CD8-positive, alpha-beta memory T cell (primary cell): ENCODE measurements at regions not wholly inside any gene's neighbourhood (a gene's known extent, or its start where the extent isn't known, plus 50 kb on each side); places are given as distances from the start of the nearest gene placed in this dataset.

ENCODE experiments used
- CTCF ChIA-PET: fragments of 350-600 bp; sonication (Branson Sonifier 250); formaldehyde crosslinking; loops from one replicate; lab custom pipeline; 2021; ENCODE audit warnings: antibody characterized with exemption; lab: Charles Lee
- POLR2A ChIA-PET: fragments of 350-600 bp; sonication (Branson Sonifier 250); formaldehyde crosslinking; loops from one replicate; lab custom pipeline; 2021; ENCODE audit warnings: antibody characterized with exemption; lab: Charles Lee
- DNase-seq, 5 donors: peaks; one replicate each; pipeline versions ENCODE4 v3.0.0 to v3.0.0-alpha.2; 2020 to 2022; ENCODE audit warnings: mixed read lengths in 1 of 5
- H3K27ac ChIP-seq: one replicate; pipeline ENCODE4 v1.7.0; 2013; ENCODE audit warnings: low read depth, mild to moderate bottlenecking, low read length, moderate library complexity
- H3K27me3 ChIP-seq: 2 replicates; pipeline ENCODE4 v1.7.0; 2013; ENCODE audit warnings: low read length, mild to moderate bottlenecking; ENCODE audit not compliant: insufficient read depth, poor library complexity, severe bottlenecking
- H3K36me3 ChIP-seq: 2 replicates; pipeline ENCODE4 v1.7.0; 2013; ENCODE audit warnings: mild to moderate bottlenecking, low read length, moderate library complexity; ENCODE audit not compliant: insufficient read depth
- H3K4me1 ChIP-seq: 2 replicates; pipeline ENCODE4 v1.7.0; 2013; ENCODE audit warnings: mild to moderate bottlenecking, low read length, moderate library complexity; ENCODE audit not compliant: insufficient read depth
- H3K4me3 ChIP-seq: 2 replicates; pipeline ENCODE4 v1.7.0; 2013; ENCODE audit warnings: mild to moderate bottlenecking, low read length
- H3K9me3 ChIP-seq: 2 replicates; pipeline ENCODE4 v1.7.0; 2013; ENCODE audit warnings: mild to moderate bottlenecking, low read length
- H3K27ac Mint-ChIP-seq, 8 donors: one replicate each; pipeline ENCODE4 v1.8.0; 2020 to 2021; ENCODE audit warnings: mixed read lengths in 8 of 8, mild to moderate bottlenecking in 6 of 8, inconsistent platforms in 3 of 8, moderate library complexity in 3 of 8
- H3K27me3 Mint-ChIP-seq, 2 donors: one replicate each; pipeline ENCODE4 v1.8.0; 2020 to 2021; ENCODE audit warnings: mixed read lengths in 2 of 2, mild to moderate bottlenecking in 1 of 2, moderate library complexity in 1 of 2
- H3K36me3 Mint-ChIP-seq, 3 donors: one replicate each; pipeline ENCODE4 v1.8.0; 2020 to 2021; ENCODE audit warnings: mixed read lengths in 3 of 3, inconsistent platforms in 1 of 3, mild to moderate bottlenecking in 1 of 3
- H3K4me1 Mint-ChIP-seq, 3 donors: one replicate each; pipeline ENCODE4 v1.8.0; 2020 to 2021; ENCODE audit warnings: mixed read lengths in 3 of 3, inconsistent platforms in 1 of 3, mild to moderate bottlenecking in 1 of 3
- H3K4me3 Mint-ChIP-seq, 7 donors: one replicate each; pipeline ENCODE4 v1.8.0; 2020 to 2021; ENCODE audit warnings: mixed read lengths in 7 of 7, mild to moderate bottlenecking in 6 of 7, moderate library complexity in 4 of 7, inconsistent platforms in 2 of 7
- H3K9me3 Mint-ChIP-seq, 5 donors: one replicate each; pipeline ENCODE4 v1.8.0; 2020 to 2022; ENCODE audit warnings: mixed read lengths in 5 of 5, mild to moderate bottlenecking in 3 of 5, moderate library complexity in 2 of 5, inconsistent platforms in 1 of 5

DNA sequence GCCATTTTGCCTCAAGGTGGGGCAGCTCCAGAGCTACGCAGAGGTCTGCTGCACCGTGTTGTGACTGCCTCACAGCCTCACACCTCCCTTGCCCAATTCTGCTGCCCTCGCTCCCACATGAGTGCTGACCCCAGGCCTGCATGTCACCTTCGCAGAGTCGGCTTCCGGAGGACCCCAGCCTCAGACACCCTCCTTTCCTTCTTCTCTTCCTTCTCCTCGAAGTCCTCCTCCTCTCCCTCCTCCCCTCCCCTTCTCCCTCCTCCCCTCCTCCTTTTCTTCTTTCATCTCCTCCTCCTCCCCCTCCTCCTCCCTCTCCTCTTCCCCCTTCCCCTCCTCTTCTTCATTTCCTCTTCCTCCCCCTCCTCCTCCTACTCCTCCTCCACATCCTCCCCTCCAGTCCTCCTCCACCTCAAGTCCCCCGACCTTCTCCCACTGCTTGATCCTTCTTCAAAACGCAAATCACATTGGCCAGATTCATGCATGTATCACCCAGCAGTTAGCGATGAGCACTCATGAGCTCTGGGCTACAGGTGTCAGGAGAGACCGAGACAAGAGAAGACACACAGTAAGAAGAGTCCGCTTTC lies 243.8 kb downstream of the RBFOX3 start:
- Histone ChIP-seq H3K36me3 (no peaks in the 10 kb centered on the region), H3K27ac (no peak overlapping the region), H3K4me3 (no peak overlapping the region), H3K4me1 (no peaks in the 10 kb centered on the region), H3K9me3 (no peaks in the 10 kb centered on the region), H3K27me3 (no peaks in the 10 kb centered on the region)
- no peak overlapping the region for H3K4me3 Mint-ChIP-seq
- POLR2A ChIA-PET, result no interaction called here
- no peaks in the 10 kb centered on the region for H3K36me3 Mint-ChIP-seq
- CTCF ChIA-PET, result no interaction called here
- peaks cover 7 to 24% of the 10 kb centered on the region in 2 donors for H3K27me3 Mint-ChIP-seq
- no peaks in the 10 kb centered on the region for H3K4me1 Mint-ChIP-seq
- no peaks in the 10 kb centered on the region for H3K9me3 Mint-ChIP-seq
- DNase-seq, result peak in 1 of 5 donors; percentile 30
- no peak overlapping the region for H3K27ac Mint-ChIP-seq

DNA sequence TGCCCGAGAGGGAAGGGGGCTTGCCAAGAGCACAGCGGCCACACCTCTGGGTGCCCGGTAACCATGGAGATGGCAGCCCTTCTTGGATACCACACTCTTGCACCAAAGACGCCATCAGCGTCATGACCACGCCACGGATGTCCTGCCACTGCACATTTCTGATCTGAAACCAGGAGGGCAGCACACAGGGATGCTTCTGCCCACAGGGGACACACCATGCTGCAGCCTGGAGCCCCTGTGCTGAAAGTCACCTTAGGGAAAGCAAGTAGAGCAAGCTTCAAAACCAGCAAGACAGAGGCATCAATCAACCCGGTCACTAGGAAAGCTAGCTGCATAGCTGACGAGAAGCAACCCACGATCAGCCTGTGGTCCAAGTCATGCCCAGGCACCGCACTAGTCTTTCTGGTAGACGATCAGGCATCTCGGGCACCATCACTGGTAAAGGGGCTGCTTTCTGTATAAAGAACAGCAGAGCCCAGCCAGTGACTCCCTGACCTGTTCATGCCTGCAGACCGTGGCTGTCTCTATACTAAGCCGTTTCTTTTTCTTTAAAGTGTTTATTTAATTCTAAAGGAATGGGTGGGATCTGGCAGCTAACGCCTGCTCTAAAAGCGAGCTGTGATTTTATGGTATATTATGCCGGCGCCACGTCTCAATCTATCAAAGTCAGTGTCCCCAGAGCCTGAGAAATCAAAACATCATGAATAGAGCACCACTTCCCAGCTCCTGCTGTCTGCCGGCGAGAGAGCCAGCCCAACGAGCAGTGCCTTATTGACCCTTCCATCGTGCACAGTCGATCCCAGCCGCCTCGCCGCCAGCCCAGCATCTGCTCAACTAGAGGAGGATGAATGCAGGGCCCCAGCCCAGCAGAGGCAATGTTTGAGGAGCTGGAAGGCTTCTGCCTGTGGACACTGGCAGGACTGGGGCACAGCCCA lies 244.7 kb downstream of the RBFOX3 start:
- Histone ChIP-seq H3K4me1 (no peaks in the 10 kb centered on the region), H3K27me3 (no peaks in the 10 kb centered on the region), H3K9me3 (no peaks in the 10 kb centered on the region), H3K27ac (no peak overlapping the region), H3K4me3 (no peak overlapping the region), H3K36me3 (no peaks in the 10 kb centered on the region)
- H3K36me3 Mint-ChIP-seq, result no peaks in the 10 kb centered on the region
- H3K27me3 Mint-ChIP-seq, result peaks cover 2 to 29% of the 10 kb centered on the region in 2 donors
- H3K4me1 Mint-ChIP-seq, result no peaks in the 10 kb centered on the region
- DNase-seq, result peak in 1 of 5 donors; percentile 33
- CTCF ChIA-PET, result no interaction called here
- POLR2A ChIA-PET, result no interaction called here
- H3K4me3 Mint-ChIP-seq, result no peak overlapping the region
- no peaks in the 10 kb centered on the region for H3K9me3 Mint-ChIP-seq
- H3K27ac Mint-ChIP-seq, result no peak overlapping the region

DNA sequence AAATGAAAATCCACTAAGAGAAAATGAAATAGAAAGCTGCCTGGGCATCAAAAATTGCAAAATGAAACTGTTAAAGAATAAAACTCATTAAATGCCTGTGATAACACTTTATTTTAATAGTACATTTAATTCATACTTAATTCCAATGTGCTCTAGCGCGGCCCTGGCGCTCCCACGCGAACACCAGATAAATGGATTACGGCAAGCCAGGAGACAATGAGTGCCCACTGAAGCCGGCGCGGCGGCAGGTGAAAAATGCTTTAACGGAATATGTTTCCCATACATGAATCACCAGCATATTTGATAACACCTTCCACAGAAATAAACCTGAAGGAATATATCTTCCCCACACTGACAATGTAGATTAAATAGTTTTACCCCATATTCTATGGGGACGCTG lies 245.5 kb downstream of the RBFOX3 start:
- DNase-seq, result peak in 1 of 5 donors; percentile 5
- ChIA-PET CTCF (no interaction called here), POLR2A (no interaction called here)
- Histone ChIP-seq H3K27ac (no peak overlapping the region), H3K36me3 (no peaks in the 10 kb centered on the region), H3K4me3 (no peak overlapping the region), H3K27me3 (no peaks in the 10 kb centered on the region), H3K9me3 (no peaks in the 10 kb centered on the region), H3K4me1 (no peaks in the 10 kb centered on the region)
- Mint-ChIP-seq H3K27ac (no peak overlapping the region), H3K4me3 (no peak overlapping the region), H3K9me3 (no peaks in the 10 kb centered on the region), H3K27me3 (peaks cover 3 to 32% of the 10 kb centered on the region in 2 donors), H3K4me1 (no peaks in the 10 kb centered on the region), H3K36me3 (no peaks in the 10 kb centered on the region)

DNA sequence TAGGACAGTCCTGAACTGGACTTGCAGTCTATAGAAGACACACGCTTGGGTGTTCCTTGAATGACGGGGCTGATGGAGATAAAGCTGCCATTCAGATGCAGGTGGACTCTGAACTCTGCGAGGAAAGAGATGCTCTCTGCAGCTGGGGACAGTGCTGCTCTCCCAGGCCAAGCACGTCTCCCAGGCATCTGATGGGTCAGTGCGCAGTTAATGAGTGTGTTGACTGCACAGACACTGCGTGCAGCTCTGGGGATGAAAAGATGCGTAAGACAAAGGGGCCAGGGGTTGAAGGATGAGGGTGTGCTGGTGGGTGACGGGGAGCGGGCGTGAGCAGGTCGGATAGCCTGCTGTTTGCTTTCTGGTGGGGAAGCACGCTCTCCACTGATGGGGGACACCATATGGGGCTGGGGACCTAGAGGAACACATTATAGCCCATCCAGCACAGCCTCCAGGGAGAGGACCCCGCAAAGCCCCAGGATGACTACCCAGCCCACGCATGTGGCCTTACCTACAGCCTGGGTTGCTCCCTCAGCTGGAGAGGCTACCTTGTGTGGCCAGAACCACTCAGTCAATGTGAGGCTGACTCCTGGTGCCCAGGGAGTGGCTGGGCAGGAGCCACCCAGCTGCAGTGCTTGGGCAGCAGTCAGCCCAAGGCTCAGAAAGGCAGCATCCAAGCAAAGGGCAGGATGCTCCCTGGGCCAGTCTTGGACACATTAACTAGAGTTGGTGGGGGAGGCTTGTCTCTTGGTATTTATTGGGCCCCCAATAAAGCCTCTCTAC lies 246.3 kb downstream of the RBFOX3 start:
- H3K27ac Mint-ChIP-seq, result no peak overlapping the region
- Histone ChIP-seq H3K9me3 (no peaks in the 10 kb centered on the region), H3K4me1 (no peaks in the 10 kb centered on the region), H3K27me3 (no peaks in the 10 kb centered on the region), H3K27ac (no peak overlapping the region), H3K36me3 (no peaks in the 10 kb centered on the region), H3K4me3 (no peak overlapping the region)
- no peaks in the 10 kb centered on the region for H3K9me3 Mint-ChIP-seq
- H3K4me1 Mint-ChIP-seq, result no peaks in the 10 kb centered on the region
- ChIA-PET POLR2A (no interaction called here), CTCF (no interaction called here)
- peaks cover 6 to 36% of the 10 kb centered on the region in 2 donors for H3K27me3 Mint-ChIP-seq
- no peak overlapping the region for H3K4me3 Mint-ChIP-seq
- peak in 1 of 5 donors; percentile 30 for DNase-seq
- no peaks in the 10 kb centered on the region for H3K36me3 Mint-ChIP-seq

DNA sequence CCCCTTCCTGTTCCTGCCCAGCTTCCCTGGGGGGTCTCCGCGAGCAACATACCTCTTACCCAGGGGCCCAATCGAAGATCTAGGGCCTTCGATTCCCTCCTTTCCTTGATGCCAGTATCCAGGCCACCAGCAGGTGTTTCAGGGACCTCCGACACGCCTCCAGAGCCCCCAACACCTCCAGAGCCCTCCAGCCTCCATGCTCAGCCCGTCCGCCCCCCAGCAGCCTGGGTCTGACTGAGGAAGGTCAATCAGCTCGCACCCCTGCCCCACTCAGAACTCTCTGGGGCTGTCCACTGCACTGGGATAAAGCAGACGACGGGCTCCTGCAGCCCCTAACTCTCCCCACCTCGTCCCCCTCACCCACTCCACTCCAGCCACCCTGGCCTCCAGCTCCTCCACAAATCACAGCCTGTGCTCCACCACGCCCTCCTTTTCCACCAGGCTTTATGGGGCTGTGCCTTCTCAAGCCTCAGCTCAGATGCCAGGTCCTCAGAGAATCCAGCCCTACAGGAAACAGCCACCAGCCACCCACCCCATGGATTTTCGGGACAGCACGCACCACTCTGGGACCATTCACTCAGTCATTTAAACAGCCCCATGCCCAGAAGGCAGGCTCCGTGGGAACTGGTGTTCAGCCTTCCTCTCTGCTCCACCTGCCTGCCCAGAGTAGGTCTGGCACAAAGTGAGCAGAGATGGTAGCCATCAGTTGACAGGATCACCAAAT lies 247.1 kb downstream of the RBFOX3 start:
- H3K27me3 Mint-ChIP-seq, result peaks cover 6 to 38% of the 10 kb centered on the region in 2 donors
- H3K9me3 Mint-ChIP-seq, result no peaks in the 10 kb centered on the region
- H3K36me3 ChIP-seq, result no peaks in the 10 kb centered on the region
- ChIA-PET POLR2A (no interaction called here), CTCF (no interaction called here)
- no peaks in the 10 kb centered on the region for H3K9me3 ChIP-seq
- no peaks in the 10 kb centered on the region for H3K36me3 Mint-ChIP-seq
- no peaks in the 10 kb centered on the region for H3K4me1 Mint-ChIP-seq
- H3K4me3 Mint-ChIP-seq, result peak overlapping the region in 1 of 7 donors; percentile 63
- no peaks in the 10 kb centered on the region for H3K4me1 ChIP-seq
- peak in 1 of 5 donors; percentile 12 for DNase-seq
- no peak overlapping the region for H3K4me3 ChIP-seq
- no peak overlapping the region for H3K27ac ChIP-seq
- no peaks in the 10 kb centered on the region for H3K27me3 ChIP-seq
- no peak overlapping the region for H3K27ac Mint-ChIP-seq

DNA sequence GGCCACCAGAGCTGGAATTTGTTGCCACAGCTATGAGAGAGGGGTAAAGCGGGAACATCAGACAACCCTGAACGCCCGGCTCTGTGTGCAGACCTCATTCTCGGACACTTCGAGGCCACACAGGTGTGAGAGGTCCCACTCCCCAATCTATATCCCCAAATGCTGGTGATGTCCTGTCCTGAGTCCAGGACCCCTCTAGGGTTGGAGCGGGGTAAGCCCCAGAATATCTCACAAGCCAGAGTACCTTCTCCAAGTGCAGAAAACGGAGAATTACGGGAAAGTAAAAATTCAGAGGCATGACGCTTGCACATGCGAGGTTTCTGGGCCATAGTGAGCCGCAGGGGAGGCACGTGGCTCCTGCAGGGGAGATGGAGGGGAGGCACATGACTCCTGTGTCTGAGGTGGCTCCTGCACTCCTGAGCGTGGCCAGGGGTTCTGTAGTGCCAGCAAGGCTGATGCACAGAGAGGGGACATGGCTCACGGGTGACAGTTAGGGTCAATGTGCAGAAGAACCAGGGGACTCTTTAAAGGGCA lies 248.0 kb downstream of the RBFOX3 start:
- Mint-ChIP-seq H3K27ac (no peak overlapping the region), H3K9me3 (no peaks in the 10 kb centered on the region), H3K4me3 (no peak overlapping the region), H3K4me1 (no peaks in the 10 kb centered on the region), H3K27me3 (peaks cover 6 to 39% of the 10 kb centered on the region in 2 donors), H3K36me3 (no peaks in the 10 kb centered on the region)
- peak in 1 of 5 donors; percentile 22 for DNase-seq
- H3K27me3 ChIP-seq, result no peaks in the 10 kb centered on the region
- H3K9me3 ChIP-seq, result no peaks in the 10 kb centered on the region
- CTCF ChIA-PET, result no interaction called here
- POLR2A ChIA-PET, result no interaction called here
- no peaks in the 10 kb centered on the region for H3K36me3 ChIP-seq
- H3K4me1 ChIP-seq, result no peaks in the 10 kb centered on the region
- H3K4me3 ChIP-seq, result no peak overlapping the region
- H3K27ac ChIP-seq, result no peak overlapping the region

DNA sequence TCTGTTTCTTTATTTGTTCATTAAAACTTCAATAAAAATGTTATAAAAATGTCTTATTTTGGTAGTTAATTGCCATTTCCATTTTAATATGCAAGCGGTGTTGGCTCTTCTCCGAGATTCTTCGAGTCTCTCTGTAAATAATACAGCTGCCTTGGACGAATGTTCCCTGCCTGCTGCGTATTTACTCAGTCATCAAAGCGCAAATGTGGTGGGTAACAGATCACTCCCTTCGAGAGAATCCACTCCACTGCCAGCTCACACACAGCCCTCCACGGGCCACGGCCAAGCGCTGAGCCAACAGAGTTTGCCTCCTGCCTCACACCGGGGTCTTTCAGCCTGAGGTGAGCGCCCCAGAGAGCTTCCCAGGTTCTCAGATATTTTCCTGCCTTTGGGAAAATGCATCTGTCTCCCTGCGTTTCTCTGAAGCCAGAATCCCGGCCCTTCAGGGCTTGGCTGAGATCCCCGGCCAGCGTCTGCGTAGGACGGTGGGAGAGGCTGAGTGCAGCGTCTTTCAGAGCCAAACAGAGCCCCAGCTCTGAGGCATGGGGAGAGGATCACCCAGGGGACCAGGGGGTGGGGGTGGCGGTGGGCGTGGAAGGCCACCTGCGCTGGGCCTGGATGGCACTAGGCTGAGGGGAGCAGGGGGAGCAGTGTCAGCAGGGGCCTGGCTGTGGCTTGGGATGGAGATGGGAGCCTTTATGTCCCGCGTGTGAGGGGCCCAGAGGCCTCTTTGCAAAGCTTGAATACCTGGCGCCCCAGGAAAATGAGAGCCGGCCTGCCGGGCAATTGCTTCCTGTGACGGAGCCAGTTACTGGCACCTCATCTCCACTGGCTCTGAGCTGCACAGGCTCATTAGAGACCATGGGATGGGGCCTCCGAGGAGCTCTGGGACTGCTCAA lies 248.7 kb downstream of the RBFOX3 start:
- peaks cover 6 to 39% of the 10 kb centered on the region in 2 donors for H3K27me3 Mint-ChIP-seq
- H3K36me3 ChIP-seq, result no peaks in the 10 kb centered on the region
- H3K9me3 Mint-ChIP-seq, result no peaks in the 10 kb centered on the region
- ChIA-PET CTCF (no interaction called here), POLR2A (no interaction called here)
- H3K36me3 Mint-ChIP-seq, result no peaks in the 10 kb centered on the region
- no peaks in the 10 kb centered on the region for H3K27me3 ChIP-seq
- H3K4me1 Mint-ChIP-seq, result no peaks in the 10 kb centered on the region
- DNase-seq, result peak in 1 of 5 donors; percentile 27
- no peak overlapping the region for H3K4me3 ChIP-seq
- no peaks in the 10 kb centered on the region for H3K4me1 ChIP-seq
- peak overlapping the region in 1 of 8 donors; percentile 21 for H3K27ac Mint-ChIP-seq
- H3K27ac ChIP-seq, result no peak overlapping the region
- H3K9me3 ChIP-seq, result no peaks in the 10 kb centered on the region
- H3K4me3 Mint-ChIP-seq, result no peak overlapping the region
